ENCODE measurements at regions not wholly inside any gene's neighbourhood (a gene's known extent, or its start where the extent isn't known, plus 50 kb on each side); places are given as distances from the start of the nearest gene placed in this dataset.

DNA sequence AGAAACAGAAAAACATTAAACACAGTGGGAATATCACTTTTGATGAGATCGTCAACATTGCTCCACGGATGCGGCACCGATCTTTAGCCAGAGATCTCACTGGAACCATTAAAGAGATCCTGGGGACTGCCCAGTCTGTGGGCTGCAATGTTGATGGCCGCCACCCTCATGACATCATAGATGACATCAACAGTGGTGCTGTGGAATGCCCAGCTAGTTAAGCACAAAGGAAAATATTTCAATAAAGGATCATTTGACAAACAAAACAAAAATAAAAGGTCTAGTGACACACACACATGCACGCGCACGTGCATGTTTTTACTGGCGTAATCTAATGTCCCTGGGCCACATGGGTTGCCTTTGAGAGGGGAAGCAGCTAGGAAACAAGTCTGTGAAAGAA, 78.4 kb upstream of the PIM1 start (continued):
- TF ChIP-seq, protein P1, sequence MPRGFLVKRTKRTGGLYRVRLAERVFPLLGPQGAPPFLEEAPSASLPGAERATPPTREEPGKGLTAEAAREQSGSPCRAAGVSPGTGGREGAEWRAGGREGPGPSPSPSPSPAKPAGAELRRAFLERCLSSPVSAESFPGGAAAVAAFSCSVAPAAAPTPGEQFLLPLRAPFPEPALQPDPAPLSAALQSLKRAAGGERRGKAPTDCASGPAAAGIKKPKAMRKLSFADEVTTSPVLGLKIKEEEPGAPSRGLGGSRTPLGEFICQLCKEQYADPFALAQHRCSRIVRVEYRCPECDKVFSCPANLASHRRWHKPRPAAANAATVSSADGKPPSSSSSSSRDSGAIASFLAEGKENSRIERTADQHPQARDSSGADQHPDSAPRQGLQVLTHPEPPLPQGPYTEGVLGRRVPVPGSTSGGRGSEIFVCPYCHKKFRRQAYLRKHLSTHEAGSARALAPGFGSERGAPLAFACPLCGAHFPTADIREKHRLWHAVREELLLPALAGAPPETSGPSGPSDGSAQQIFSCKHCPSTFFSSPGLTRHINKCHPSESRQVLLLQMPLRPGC (tag by site-specific recombination; IDR thresholded peaks at IDR 0.05), result peak; percentile 97
- TF ChIP-seq, protein P2, sequence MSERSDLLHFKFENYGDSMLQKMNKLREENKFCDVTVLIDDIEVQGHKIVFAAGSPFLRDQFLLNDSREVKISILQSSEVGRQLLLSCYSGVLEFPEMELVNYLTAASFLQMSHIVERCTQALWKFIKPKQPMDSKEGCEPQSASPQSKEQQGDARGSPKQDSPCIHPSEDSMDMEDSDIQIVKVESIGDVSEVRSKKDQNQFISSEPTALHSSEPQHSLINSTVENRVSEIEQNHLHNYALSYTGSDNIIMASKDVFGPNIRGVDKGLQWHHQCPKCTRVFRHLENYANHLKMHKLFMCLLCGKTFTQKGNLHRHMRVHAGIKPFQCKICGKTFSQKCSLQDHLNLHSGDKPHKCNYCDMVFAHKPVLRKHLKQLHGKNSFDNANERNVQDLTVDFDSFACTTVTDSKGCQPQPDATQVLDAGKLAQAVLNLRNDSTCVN (tag by site-specific recombination; optimal IDR thresholded peaks at IDR 0.05), result peak; percentile 35
- TF ChIP-seq, protein P3, sequence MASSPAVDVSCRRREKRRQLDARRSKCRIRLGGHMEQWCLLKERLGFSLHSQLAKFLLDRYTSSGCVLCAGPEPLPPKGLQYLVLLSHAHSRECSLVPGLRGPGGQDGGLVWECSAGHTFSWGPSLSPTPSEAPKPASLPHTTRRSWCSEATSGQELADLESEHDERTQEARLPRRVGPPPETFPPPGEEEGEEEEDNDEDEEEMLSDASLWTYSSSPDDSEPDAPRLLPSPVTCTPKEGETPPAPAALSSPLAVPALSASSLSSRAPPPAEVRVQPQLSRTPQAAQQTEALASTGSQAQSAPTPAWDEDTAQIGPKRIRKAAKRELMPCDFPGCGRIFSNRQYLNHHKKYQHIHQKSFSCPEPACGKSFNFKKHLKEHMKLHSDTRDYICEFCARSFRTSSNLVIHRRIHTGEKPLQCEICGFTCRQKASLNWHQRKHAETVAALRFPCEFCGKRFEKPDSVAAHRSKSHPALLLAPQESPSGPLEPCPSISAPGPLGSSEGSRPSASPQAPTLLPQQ (tag by site-specific recombination; IDR thresholded peaks at IDR 0.05), result 0 out of 2 replicates have a peak, but pooled peaks have one; percentile 16
- TF ChIP-seq, protein P4, sequence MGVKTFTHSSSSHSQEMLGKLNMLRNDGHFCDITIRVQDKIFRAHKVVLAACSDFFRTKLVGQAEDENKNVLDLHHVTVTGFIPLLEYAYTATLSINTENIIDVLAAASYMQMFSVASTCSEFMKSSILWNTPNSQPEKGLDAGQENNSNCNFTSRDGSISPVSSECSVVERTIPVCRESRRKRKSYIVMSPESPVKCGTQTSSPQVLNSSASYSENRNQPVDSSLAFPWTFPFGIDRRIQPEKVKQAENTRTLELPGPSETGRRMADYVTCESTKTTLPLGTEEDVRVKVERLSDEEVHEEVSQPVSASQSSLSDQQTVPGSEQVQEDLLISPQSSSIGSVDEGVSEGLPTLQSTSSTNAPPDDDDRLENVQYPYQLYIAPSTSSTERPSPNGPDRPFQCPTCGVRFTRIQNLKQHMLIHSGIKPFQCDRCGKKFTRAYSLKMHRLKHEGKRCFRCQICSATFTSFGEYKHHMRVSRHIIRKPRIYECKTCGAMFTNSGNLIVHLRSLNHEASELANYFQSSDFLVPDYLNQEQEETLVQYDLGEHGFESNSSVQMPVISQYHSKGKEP (tag by site-specific recombination; IDR thresholded peaks at IDR 0.05), result peak; percentile 20; the same call in 1 of the 2 replicates
- TF ChIP-seq YY1 (tag by site-specific recombination; IDR thresholded peaks at IDR 0.05) (0 out of 2 replicates have a peak, but pooled peaks have one; percentile 25), ZNF366 (tag by site-specific recombination; conservative IDR thresholded peaks at IDR 0.05) (peak; percentile 72), SP3 (tag by site-specific recombination; IDR thresholded peaks at IDR 0.05) (peak; percentile 44), WT1 (tag by site-specific recombination; IDR thresholded peaks at IDR 0.05) (peak; percentile 44; the same call in 1 of the 2 replicates), ZXDB (tag by site-specific recombination; IDR thresholded peaks at IDR 0.05) (peak; percentile 30; the same call in 1 of the 2 replicates), SP2 (tag by site-specific recombination; IDR thresholded peaks at IDR 0.05) (0 out of 2 replicates have a peak, but pooled peaks have one; percentile 11), KLF8 (tag by site-specific recombination; IDR thresholded peaks at IDR 0.05) (peak; percentile 77), ZBTB17 (tag by site-specific recombination; IDR thresholded peaks at IDR 0.05) (0 out of 2 replicates have a peak, but pooled peaks have one; percentile 28), ZEB2 (tag by site-specific recombination; IDR thresholded peaks at IDR 0.05) (peak; percentile 74), SCRT2 (tag by site-specific recombination; IDR thresholded peaks at IDR 0.05) (0 out of 2 replicates have a peak, but pooled peaks have one; percentile 17), BCL11A (tag by site-specific recombination; IDR thresholded peaks at IDR 0.05; ENCODE audit: low read depth) (peak; percentile 55; the same call in 1 of the 2 replicates), SP7 (tag by site-specific recombination; IDR thresholded peaks at IDR 0.05) (0 out of 2 replicates have a peak, but pooled peaks have one; percentile 41), ZNF2 (tag by site-specific recombination; IDR thresholded peaks at IDR 0.05) (peak; percentile 61), FEZF1 (tag by site-specific recombination; IDR thresholded peaks at IDR 0.05) (peak; percentile 50; the same call in 1 of the 2 replicates), ZNF629 (tag by site-specific recombination; IDR thresholded peaks at IDR 0.05) (peak; percentile 97), KLF7 (tag by site-specific recombination; IDR thresholded peaks at IDR 0.05; ENCODE audit: borderline replicate concordance) (0 out of 2 replicates have a peak, but pooled peaks have one; percentile 35)
- TF ChIP-seq, protein P5, sequence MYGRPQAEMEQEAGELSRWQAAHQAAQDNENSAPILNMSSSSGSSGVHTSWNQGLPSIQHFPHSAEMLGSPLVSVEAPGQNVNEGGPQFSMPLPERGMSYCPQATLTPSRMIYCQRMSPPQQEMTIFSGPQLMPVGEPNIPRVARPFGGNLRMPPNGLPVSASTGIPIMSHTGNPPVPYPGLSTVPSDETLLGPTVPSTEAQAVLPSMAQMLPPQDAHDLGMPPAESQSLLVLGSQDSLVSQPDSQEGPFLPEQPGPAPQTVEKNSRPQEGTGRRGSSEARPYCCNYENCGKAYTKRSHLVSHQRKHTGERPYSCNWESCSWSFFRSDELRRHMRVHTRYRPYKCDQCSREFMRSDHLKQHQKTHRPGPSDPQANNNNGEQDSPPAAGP (tag by site-specific recombination; IDR thresholded peaks at IDR 0.05), result peak; percentile 90
